ENCODE measurements at regions not wholly inside any gene's neighbourhood (a gene's known extent, or its start where the extent isn't known, plus 50 kb on each side); places are given as distances from the start of the nearest gene placed in this dataset.

GRCh38 chr2:57510704-57511103 lies 535.9 kb upstream of the VRK2 start:
- DNase-seq (ENCODE audit: low read depth): no peak

- no peak for DNase-seq (ENCODE audit: low read depth)
These were observed 531.2 kb upstream of the VRK2 start for GRCh38 chr2:57515366-57515765.

- DNase-seq (ENCODE audit: low read depth): no peak
These were observed 529.8 kb upstream of the VRK2 start for GRCh38 chr2:57516698-57517340.

GRCh38 chr2:57523304-57523703 lies 523.3 kb upstream of the VRK2 start:
- no peak for DNase-seq (ENCODE audit: low read depth)

GRCh38 chr2:57527685-57528084 lies 518.9 kb upstream of the VRK2 start:
- no peak for DNase-seq (ENCODE audit: low read depth)

GRCh38 chr2:57528499-57528898 lies 518.1 kb upstream of the VRK2 start:
- DNase-seq (ENCODE audit: low read depth): no peak

GRCh38 chr2:57534358-57534757 lies 512.2 kb upstream of the VRK2 start:
- no peak for DNase-seq (ENCODE audit: low read depth)

- no peak for DNase-seq (ENCODE audit: low read depth)
These were observed 509.9 kb upstream of the VRK2 start for GRCh38 chr2:57536535-57537231.

- no peak for DNase-seq (ENCODE audit: low read depth)
These were observed 506.8 kb upstream of the VRK2 start for GRCh38 chr2:57539761-57540160.

GRCh38 chr2:57542081-57542480 lies 504.5 kb upstream of the VRK2 start:
- no peak for DNase-seq (ENCODE audit: low read depth)

GRCh38 chr2:57543211-57543610 lies 503.4 kb upstream of the VRK2 start:
- no peak for DNase-seq (ENCODE audit: low read depth)

GRCh38 chr2:57544624-57545023 lies 502.0 kb upstream of the VRK2 start:
- DNase-seq (ENCODE audit: low read depth): no peak

- no peak for DNase-seq (ENCODE audit: low read depth)
These were observed 500.1 kb upstream of the VRK2 start for GRCh38 chr2:57546478-57546877.

- no peak for DNase-seq (ENCODE audit: low read depth)
These were observed 496.9 kb upstream of the VRK2 start for GRCh38 chr2:57549642-57550102.

- no peak for DNase-seq (ENCODE audit: low read depth)
These were observed 495.7 kb upstream of the VRK2 start for GRCh38 chr2:57550912-57551311.

GRCh38 chr2:57552885-57553284 lies 493.7 kb upstream of the VRK2 start:
- no peak for DNase-seq (ENCODE audit: low read depth)

- DNase-seq (ENCODE audit: low read depth): no peak
These were observed 492.3 kb upstream of the VRK2 start for GRCh38 chr2:57554348-57554747.

GRCh38 chr2:57558312-57558711 lies 488.3 kb upstream of the VRK2 start:
- DNase-seq (ENCODE audit: low read depth): no peak

- DNase-seq (ENCODE audit: low read depth): no peak
These were observed 484.1 kb upstream of the VRK2 start for GRCh38 chr2:57562495-57562894.

GRCh38 chr2:57563015-57563414 lies 483.6 kb upstream of the VRK2 start:
- DNase-seq (ENCODE audit: low read depth): no peak

- no peak for DNase-seq (ENCODE audit: low read depth)
These were observed 479.4 kb upstream of the VRK2 start for GRCh38 chr2:57567245-57567644.

GRCh38 chr2:57569396-57569795 lies 477.2 kb upstream of the VRK2 start:
- no peak for DNase-seq (ENCODE audit: low read depth)

- no peak for DNase-seq (ENCODE audit: low read depth)
These were observed 475.6 kb upstream of the VRK2 start for GRCh38 chr2:57570961-57571360.

GRCh38 chr2:57575700-57576268 lies 470.8 kb upstream of the VRK2 start:
- DNase-seq (ENCODE audit: low read depth): no peak
